NCI-H1092 treated with DMSO at 0.1 percent for 48 hours (cell line): ENCODE measurements at regions not wholly inside any gene's neighbourhood (a gene's known extent, or its start where the extent isn't known, plus 50 kb on each side); places are given as distances from the start of the nearest gene placed in this dataset.

Source experiments
- DNase-seq: peaks from one replicate; lab custom pipeline; 2025; lab: John Stamatoyannopoulos, UW

DNA sequence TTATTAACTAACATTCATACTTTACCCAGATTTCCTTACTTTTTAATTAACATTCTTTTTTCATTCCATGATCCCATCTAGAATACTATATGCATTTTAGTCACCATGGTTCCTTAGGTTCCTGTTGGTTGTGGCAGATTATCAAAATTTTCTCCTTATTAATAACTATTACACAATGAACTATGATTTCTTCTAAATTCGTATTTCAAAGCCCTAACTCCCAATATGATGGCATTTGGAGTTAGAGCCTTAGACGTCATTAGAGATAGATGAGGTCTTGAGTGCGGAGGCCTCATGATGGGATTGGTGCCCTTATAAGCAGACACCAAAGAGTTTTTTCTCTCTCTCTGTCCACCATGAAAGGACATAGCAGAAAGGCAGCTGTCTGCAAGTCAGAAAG lies 485.4 kb downstream of the TLR4 start:
- no peak for DNase-seq

DNA sequence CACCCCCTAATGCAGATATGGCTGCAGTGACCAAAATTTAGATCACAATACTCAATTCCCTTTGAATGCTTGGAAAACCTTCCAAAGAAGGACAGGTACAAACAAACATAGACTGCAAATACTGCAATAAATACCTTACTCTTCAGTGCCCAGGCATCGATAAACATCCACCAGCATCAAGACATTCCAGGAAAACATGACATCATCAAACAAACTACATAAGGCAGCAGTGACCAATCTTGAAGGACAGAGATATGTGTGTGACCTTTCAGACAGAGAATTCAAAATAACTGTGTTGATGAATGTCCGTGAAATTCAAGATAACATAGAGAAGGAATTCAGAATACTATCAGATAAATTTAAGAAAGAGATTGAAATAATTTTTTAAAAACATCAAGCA lies 488.6 kb downstream of the TLR4 start:
- DNase-seq: no peak

DNA sequence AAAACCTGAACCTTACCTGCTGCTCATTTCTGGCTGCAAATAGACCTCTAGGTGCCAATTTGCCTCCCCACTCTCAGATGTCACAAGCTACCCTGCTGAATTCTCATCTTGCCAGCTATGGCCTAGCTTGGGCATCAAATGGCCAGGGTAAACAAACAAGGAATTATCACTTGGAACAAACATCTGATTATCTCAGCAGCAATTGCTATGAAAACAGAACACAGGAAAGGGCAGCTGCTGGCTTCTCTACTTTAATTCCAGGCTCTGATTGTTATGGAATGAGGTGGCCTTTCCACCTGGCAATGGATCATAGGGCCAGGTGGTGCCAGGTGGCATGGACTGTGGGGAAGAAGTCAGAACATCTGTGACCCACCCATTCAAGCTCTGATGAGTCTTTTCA lies 505.1 kb downstream of the TLR4 start:
- DNase-seq: no peak

DNA sequence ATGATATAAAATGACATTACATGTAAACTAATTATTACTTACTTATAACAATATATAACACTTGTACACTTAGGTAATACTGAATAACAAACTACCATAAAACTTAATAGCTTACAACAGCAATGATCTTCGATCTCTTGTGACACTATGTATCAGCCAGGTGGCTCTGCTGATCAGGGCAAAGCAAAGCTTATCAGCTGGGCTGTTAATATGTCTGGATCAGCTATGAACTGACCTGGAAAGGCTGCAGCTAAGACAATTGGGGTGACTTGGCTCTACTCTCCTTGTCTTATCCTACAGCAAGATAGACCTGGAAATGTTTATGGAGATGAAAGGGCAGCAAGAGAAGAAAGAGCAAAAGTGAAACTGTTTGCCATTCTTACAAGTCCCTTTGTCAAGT lies 511.3 kb downstream of the TLR4 start:
- DNase-seq: no peak

DNA sequence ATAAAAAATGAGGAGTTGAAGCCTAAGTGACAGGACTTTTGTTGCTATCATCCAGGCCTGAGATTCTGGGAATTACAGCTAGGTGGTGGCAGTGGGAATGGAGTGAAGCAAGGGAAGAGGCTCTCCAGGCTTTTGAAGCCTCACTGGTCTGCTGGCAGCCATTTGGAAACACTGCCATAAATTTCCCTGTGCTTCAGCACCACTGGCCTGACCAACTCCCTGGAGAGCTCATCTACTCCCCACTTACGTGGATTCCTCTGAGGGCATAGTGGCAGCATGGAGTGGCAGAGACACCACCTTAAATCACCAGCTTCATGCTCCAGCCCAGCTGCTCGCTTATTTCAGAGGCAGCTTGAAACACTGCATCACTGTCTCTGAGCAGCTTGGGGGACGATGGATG lies 518.2 kb downstream of the TLR4 start:
- peak; percentile 30 for DNase-seq

DNA sequence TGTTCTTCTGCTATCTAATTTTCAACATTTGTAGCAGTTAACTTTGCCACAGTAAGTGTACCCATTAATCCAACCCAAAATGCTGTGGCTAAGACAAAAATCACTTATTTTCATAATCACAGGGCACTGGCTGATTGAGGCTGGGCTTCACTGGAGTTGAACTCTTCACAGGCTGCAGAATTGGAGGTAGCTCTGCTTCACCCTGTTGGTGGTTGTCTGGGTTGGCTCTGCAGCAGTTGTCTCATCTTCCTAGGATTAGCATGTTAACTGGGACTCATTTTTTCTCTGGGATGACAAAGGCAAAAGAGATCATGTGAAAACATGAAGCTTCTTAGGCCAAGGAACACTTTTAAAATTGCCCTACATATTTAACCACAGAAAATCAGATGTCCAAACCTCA lies 518.9 kb downstream of the TLR4 start:
- no peak for DNase-seq

DNA sequence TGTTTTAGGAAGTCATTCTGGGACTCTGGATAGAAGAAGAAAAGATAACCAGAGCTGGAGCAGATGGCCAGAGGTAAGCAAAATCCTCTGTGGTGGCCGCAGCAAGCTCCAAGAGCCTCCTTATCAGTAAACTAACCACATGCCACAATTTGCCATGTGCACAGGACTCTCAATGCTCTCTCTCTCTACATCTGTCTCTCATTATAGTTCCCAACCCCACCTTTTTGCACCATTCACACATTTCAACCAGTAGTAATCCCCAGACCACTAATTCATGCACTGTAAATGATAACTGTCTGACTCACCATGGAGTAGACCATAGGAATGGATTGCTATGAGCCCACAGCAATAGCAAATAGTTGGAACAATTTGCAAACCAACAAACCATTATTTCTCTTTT lies 526.1 kb downstream of the TLR4 start:
- DNase-seq: no peak

DNA sequence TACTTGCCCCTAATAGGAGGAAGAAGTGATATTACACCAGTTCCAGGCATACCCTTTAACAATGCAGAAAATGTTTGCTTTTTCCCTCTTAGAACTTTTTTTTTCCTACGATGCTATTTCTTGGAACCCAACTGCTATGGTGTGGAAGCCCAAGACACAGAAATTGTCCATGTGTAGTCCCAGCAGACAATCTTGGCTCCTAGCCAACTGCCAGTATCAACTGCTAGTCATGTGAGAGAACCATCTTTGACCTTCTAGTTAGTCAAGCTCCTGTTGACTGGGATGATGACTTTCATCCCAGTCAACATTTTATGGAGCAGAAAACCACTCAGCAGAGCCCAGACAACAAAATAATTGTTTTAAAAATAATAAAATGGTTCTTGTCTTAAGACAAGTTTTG lies 532.4 kb downstream of the TLR4 start:
- no peak for DNase-seq

DNA sequence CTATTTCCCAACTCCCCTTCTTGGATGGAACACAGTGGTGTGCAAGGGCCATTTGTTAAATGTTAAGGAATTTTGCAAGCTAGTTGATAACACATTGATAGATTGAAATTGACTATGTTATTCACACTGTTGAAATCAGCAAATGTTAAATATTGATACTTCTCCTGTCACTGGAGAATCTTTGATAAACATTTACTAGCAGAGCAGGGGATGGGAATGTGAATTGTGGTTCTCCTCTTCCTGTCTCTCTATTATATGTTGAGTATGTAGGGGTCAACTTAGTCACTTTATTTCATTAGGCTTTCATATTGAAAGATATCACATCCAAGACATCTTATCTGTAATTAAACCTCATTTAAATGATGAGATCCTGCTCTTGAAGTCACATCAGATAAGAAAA lies 533.9 kb downstream of the TLR4 start:
- no peak for DNase-seq

DNA sequence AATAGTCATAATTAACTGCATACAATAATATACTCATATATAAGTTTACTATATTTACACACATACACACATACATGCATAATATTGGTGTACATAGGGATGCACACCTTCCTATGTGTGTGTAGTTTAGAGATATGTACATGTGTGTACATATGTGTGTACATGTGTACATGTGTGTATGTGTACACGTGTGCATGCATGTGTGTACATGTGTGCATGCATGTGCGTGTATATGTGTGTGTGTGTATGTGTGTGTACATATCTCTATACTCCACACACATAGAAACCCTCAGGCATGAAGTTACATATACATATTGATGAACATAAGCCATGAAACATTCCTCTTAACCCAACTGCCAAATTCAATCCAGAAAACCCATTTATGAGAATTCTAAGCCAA lies 547.8 kb downstream of the TLR4 start:
- no peak for DNase-seq

DNA sequence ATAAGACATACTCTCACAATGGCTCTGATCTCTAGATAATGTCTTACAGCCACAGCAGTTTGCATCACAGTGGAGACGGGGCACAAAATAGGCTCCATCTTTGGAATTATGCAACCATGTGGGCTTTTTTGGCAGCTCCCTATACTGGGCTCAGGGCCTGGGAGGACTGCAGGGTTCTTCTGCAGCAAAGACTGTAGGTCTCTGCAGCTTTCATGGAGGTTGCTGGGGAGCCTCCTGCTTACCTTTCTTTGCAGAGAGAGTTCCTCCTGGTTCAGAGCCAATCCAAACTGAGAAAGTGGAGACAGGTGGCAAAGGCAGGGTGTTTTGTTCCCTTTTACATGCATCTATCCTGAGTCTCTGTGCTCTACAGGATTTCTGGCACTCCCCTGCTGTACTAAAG lies 558.0 kb downstream of the TLR4 start:
- DNase-seq: no peak

DNA sequence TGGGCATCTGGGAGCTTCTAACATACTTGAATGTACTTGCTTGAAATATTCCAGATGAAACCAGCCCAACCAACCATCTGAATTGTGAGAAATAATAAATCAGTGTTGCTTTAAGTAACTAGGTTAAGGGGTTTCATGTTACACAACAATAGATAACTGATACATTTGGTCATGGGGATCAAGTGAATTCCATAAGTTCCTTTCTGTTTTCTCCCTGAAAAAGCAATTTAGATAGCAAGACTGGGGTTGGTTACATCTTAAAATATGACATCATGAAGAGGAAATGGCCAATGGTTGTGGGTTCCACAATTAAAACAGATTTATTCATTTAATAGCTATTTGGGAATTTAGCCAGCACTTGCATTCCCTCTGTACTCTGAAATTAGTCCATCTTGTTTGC lies 559.7 kb downstream of the TLR4 start:
- DNase-seq: no peak

DNA sequence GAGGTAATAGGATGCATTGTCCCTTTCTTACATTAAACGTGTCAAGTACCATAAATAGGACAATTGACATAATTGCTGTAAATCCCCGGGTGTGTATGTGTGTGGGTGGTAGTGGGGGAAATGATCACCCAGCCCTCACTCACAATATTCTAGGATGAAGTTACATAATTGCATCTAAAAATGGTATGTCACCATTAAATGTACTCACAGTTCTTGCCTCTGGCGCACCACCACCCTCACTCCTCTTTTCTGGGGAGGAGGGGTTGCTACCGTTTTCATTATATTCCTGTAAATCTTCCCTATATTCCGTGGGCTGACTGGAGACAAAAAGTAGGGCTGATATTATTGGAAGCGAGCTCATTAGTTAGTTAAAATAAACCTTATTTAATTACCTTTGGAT lies 563.8 kb downstream of the TLR4 start:
- DNase-seq: no peak

DNA sequence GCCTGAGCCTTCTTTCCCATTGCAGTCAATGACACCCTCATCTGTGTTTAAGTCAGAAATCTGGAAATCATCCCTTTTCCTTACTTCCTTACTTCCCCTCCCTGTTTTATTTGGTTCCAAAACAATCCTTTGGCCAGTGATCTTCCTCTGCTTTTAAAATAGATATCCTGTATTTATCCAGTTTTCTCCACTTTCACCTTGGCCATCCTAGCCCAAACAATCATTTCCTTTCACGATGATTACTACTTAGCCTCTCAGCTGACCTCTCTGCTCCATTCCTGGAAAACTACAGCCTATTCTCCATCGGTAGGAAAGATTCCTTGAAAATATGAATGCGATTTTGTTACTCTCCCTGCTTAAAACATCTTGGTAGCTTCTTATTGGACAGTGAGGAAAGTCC lies 565.4 kb downstream of the TLR4 start:
- no peak for DNase-seq

DNA sequence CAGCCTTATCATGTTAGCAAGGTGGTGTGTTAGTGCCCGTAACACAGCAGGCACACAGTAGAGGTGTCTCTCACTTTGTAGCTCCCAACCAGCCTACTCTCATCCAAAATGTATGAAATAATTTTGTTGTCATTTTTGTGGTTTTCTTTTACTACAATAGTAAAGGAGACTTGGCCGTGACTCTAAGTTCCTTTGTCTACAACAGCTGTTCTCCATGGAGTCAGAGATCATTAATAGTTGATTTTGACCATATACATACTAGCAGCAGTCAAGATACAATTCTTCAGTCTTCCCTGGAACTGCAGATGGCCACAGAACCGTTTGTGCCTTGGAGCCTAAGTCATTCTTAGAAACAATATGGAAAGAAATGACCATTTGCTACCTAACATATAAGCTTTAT lies 567.1 kb downstream of the TLR4 start:
- DNase-seq: no peak

DNA sequence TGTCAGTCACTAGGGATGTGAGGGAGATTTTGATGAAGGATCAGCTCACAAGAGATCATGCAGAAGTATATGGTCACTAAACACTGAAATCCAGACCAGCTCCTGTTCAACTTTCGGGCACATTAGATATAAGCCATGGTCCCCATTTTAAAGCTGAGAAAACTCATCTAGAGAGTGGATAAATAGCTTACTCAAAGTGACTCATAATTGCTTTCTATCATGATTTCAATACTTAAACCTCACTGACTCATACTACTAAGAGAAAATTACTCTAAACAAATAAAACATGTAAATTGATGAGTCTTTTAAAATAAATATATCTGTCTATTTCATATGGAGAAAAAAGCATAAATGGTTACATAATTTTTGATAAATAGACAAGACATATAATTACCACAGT lies 567.7 kb downstream of the TLR4 start:
- no peak for DNase-seq

DNA sequence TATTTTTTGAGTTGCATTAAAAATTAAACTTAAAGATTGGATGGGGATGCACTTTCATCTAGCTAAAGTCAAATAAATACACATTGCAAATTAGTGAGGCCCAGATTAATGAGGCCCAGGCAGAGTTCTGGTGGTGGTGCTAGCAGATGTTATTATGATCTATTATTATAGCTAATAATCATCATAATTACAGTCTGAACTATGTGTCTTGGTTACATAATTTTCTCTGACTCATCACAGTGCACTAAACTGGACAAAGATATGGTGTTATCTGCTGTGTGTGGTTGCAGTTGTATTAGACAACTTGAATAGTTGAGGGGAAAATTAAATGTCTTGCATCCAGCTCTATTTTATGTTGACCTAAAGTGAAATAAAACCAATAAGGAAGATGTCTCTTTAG lies 568.8 kb downstream of the TLR4 start:
- DNase-seq: no peak

DNA sequence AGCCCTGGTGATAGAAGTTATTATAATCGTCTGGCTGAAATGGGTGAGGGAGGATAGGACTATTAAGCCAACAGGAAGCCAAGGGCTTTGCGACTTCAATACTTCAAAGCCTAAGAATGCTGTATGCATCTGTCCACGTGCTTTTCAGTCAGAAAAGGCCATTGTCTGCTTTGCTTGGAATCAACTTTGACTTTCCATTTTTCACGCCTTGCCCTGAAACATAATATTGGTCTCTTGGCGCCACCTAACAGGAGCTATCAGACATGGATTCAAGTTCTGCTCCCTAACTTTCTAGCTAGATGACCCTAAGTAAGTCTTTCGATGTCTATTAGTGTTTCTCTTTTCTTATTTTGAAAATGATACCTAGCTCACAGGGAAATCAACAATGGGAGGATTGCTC lies 572.6 kb downstream of the TLR4 start:
- no peak for DNase-seq

DNA sequence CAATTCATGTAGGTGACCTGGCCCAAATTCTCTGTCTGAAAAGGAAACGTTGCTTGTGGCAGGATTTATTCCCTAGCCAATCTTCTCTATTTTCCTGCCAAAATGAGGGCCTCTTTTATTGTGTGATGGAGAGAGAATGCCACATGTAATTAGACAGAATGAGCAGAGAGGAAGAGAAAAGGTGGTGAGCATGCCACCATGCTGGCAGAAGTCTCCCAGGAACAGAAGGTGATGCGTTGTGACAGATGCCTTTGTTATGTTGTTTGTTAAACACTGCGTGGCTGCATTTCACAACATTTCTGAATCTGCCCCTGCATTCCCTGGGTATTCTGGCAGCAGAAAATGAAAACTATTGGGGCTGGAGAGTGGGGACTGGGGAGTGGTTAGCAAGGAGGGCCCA lies 577.6 kb downstream of the TLR4 start:
- no peak for DNase-seq

DNA sequence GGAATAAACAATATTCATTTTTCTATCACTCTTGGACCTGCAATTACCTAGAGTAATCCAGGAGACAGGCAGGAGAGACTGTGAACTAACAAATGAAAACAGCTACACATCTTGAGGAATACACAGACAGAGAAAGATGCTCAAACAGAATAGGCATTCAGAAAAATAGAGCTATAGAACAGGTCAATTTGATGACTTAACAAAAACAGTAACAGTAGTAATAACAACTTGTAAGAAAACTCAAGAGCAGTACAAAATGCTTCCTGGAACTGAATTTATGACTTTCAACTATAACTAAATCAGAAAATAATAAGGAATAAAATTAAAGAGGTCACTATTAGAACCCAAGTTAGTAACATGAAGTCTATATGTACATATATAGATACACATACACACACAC lies 579.3 kb downstream of the TLR4 start:
- no peak for DNase-seq

DNA sequence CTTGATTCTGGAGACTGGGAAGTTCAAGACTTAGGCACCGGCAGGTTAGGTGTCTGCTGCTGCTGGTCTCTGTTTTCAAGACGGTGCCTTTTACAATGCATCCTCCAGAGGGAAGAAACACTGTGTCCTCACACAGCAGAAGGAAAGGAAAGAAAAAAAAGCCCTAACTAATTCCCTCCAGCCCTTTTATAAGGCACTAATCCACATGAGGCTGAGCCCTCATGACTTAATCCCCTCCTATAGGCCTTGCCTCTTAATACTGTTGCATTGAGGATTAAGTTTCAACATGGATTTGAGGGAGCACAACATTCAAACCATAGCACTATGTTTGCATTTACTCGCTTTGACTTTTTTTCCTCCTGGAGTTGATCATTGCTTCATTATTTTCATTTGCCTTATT lies 585.9 kb downstream of the TLR4 start:
- no peak for DNase-seq

DNA sequence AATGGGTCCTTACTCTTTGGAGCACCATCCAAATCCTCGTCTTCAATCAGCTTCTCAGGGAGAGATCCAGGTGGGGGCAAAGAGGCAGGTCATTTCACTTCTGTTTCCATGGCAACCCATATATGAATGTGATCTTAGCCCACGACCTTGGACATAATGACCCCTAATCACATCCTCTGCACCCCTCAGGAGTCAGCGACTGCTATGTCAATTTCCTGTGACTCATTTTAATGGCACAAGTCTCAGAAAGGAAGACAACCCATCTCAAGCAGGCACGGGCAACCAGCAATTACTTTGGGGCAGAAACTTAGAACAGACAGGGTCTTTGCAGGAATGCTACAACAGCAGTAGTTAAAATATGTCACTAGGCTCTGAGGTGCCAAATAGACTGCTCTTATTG lies 591.2 kb downstream of the TLR4 start:
- no peak for DNase-seq

DNA sequence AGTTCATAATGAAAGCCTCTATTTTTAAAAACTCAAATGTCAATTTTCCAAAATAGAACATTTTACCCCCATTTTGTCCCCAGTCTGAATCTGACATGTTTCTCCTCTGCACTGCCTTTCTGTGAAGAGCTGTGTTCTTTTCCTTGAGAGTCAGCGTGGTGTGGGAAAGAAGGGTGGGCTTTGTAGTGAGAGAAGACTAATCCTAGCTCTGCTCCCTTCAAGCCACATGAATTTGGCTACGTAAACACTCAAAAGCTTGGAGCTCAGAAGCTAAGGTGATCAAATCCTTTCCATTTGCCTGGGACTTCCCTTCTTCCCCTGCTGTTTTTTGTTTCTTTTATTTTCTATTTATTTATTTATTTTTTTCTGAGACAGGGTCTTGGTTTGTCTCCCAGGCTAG lies 598.5 kb downstream of the TLR4 start:
- no peak for DNase-seq

DNA sequence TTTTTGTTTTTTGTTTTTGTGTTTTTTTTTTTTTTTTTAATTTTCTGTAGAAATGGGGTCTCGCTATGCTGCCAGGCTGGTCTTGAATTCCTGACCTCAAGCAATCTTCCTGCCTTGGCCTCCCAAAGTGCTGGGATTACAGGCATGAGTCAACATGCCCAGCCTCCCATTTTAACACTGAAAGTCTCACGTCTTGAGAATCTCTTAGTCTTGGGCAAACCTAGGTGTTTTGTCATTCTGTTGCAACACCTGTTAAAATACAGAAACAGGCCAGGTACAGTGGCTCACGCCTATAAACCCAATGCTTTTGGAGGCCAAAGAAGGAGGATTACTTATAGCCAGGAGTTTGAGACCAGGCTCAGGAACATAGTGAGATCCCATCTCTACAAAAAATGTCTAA lies 599.0 kb downstream of the TLR4 start:
- no peak for DNase-seq

DNA sequence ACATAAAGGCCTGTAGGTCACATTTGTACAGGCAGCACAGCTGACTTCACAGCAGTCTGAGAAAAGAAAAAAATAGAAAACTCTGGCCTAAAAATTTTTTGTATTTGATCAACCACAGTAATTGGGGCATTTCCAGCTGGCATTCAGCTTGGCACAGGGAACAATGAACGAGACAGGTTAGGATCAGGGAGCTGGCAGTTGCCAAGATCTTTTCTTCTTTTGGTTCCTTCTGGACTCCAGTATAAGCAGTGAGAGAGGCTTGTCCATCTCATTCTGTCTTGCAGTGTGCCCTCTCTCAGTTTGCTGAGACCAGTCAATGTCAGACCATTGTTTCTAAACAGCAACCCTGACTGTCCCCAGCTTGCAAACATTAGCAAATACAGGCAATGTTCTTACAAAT lies 601.1 kb downstream of the TLR4 start:
- no peak for DNase-seq

DNA sequence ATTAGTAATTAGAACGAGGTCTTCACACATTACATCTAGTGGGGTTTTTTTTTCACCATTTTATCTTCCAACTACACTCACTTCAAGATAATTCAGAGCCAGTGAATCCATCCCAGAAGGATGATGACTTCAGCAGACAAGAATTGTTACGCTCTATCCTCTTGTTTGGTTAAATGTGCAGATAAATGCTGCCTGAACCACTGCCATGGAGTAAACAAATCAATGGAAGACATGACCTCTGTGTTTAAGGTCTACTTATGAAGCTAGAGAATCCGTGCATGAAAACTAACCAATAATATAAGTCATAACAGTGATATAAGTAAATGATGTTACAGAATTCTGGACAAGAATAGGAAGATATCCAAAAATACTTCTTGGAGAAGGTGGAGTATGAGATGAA lies 602.6 kb downstream of the TLR4 start:
- DNase-seq: no peak
